KMS-11 (cell line): ENCODE measurements at regions not wholly inside any gene's neighbourhood (a gene's known extent, or its start where the extent isn't known, plus 50 kb on each side); places are given as distances from the start of the nearest gene placed in this dataset.

Experiments used
- H2AFZ ChIP-seq: fragments of 200-600 bp; sonication (generic); 2 replicates; pipeline ENCODE4 v1.6.1; 2016; ENCODE audit warnings: antibody characterized with exemption, mixed run types, low read depth
- H3K27ac ChIP-seq: fragments of 200-600 bp; sonication (generic); 2 replicates; pipeline ENCODE4 v1.6.1; 2016; ENCODE audit warnings: mild to moderate bottlenecking, mixed run types
- H3K27me3 ChIP-seq: fragments of 200-600 bp; sonication (generic); 2 replicates; pipeline ENCODE4 v1.6.1; 2017; ENCODE audit warnings: mild to moderate bottlenecking, low read depth, mixed run types, moderate library complexity; ENCODE audit not compliant: insufficient read depth
- H3K36me3 ChIP-seq: fragments of 200-600 bp; sonication (generic); 2 replicates; pipeline ENCODE4 v1.6.1; 2017; ENCODE audit warnings: mild to moderate bottlenecking, mixed run types; ENCODE audit not compliant: insufficient read depth
- H3K4me1 ChIP-seq: fragments of 200-600 bp; sonication (generic); 2 replicates; pipeline ENCODE4 v1.6.1; 2016; ENCODE audit warnings: mild to moderate bottlenecking, low read depth, mixed run types; ENCODE audit not compliant: poor library complexity, severe bottlenecking
- H3K4me2 ChIP-seq: fragments of 200-600 bp; sonication (generic); 2 replicates; pipeline ENCODE4 v1.7.0; 2016; ENCODE audit warnings: mild to moderate bottlenecking, mixed run types
- H3K4me3 ChIP-seq: fragments of 200-600 bp; sonication (generic); IDR thresholded peaks from 2 replicates; pipeline ENCODE4 v1.6.1; 2017; ENCODE audit warnings: low read depth, low read length, mixed read lengths; ENCODE audit not compliant: insufficient read depth
- H3K79me2 ChIP-seq: fragments of 200-600 bp; sonication (generic); 2 replicates; pipeline ENCODE4 v1.6.1; 2016; ENCODE audit warnings: low read depth, mixed run types; ENCODE audit not compliant: insufficient read depth
- H3K9ac ChIP-seq: fragments of 200-600 bp; sonication (generic); 2 replicates; pipeline ENCODE4 v1.6.1; 2016; ENCODE audit warnings: mild to moderate bottlenecking, mixed run types
- H4K20me1 ChIP-seq: fragments of 200-600 bp; sonication (generic); 2 replicates; pipeline ENCODE4 v1.6.1; 2016; ENCODE audit warnings: mild to moderate bottlenecking, mixed run types; ENCODE audit not compliant: insufficient read depth
- TF ChIP-seq, protein P1 (sequence below): fragments of 200-600 bp; sonication (generic); conservative IDR thresholded peaks from 2 replicates; pipeline ENCODE4 v1.6.1; 2017; ENCODE audit warnings: low read depth, mild to moderate bottlenecking, antibody characterized with exemption, low read length, moderate library complexity, mixed read lengths

DNA sequence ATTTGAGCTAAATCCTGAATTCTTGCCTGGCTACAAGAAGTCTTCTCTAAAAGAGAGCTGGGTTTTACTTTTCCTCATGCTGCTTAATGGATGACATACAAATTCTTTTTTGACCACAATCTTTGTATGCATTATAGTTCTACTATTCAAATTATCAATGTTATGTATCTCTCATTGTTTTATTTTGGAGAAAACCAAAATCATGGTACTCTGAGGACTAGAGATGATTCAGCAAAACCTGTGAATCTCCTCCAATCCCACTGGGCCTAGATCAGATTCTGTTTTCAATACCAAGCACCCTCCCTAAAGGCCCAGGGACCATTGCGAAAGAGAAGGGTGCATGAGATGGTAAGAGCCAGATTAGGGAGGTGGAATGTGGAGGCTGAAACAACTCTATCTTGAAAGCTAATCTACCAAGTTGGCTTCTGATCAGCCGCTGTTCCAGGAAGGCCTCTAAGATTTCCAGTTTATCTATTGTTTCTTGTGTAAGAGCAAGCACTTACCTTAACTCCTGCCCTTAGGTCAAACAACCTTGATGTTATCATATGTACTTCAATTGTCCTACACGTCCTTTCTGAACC is 547.2 kb downstream of the PLPP3 start:
- TF ChIP-seq, protein P1, sequence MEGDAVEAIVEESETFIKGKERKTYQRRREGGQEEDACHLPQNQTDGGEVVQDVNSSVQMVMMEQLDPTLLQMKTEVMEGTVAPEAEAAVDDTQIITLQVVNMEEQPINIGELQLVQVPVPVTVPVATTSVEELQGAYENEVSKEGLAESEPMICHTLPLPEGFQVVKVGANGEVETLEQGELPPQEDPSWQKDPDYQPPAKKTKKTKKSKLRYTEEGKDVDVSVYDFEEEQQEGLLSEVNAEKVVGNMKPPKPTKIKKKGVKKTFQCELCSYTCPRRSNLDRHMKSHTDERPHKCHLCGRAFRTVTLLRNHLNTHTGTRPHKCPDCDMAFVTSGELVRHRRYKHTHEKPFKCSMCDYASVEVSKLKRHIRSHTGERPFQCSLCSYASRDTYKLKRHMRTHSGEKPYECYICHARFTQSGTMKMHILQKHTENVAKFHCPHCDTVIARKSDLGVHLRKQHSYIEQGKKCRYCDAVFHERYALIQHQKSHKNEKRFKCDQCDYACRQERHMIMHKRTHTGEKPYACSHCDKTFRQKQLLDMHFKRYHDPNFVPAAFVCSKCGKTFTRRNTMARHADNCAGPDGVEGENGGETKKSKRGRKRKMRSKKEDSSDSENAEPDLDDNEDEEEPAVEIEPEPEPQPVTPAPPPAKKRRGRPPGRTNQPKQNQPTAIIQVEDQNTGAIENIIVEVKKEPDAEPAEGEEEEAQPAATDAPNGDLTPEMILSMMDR: no peak
- H3K36me3 ChIP-seq: no peaks in the 10 kb centered on the region
- no peaks in the 10 kb centered on the region for H3K27me3 ChIP-seq
- H3K4me3 ChIP-seq: no peak overlapping the region
- no peak overlapping the region for H2AFZ ChIP-seq
- H3K4me2 ChIP-seq: no peak overlapping the region
- H3K79me2 ChIP-seq: no peaks in the 10 kb centered on the region
- no peaks in the 10 kb centered on the region for H3K4me1 ChIP-seq
- no peak overlapping the region for H3K9ac ChIP-seq
- H4K20me1 ChIP-seq: no peaks in the 10 kb centered on the region
- H3K27ac ChIP-seq: no peak overlapping the region

DNA sequence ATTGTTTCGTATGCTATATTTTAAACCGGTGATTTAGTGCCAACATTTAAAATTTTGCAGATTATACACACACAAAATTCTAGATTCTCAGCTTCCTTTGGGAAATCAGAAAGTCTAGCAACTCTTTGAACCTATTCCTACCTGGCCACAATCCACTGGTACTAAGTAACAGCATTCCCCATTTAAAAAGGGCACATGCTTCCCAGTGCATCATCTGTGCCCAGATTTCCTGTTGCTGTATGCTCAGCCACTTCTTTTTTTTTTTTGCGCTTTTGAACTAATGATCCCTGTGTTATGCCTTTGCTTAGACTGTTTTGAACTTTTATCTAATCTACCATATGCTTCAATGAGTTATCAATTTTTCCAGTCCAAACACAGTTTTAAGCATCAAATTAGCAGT is 548.4 kb downstream of the PLPP3 start:
- Histone ChIP-seq H3K36me3 (no peaks in the 10 kb centered on the region), H3K9ac (no peak overlapping the region), H3K4me1 (no peaks in the 10 kb centered on the region), H3K79me2 (no peaks in the 10 kb centered on the region), H3K27ac (no peak overlapping the region), H2AFZ (no peak overlapping the region), H3K4me2 (no peak overlapping the region), H3K27me3 (no peaks in the 10 kb centered on the region), H4K20me1 (no peaks in the 10 kb centered on the region), H3K4me3 (no peak overlapping the region)
- TF ChIP-seq, protein P1: no peak

DNA sequence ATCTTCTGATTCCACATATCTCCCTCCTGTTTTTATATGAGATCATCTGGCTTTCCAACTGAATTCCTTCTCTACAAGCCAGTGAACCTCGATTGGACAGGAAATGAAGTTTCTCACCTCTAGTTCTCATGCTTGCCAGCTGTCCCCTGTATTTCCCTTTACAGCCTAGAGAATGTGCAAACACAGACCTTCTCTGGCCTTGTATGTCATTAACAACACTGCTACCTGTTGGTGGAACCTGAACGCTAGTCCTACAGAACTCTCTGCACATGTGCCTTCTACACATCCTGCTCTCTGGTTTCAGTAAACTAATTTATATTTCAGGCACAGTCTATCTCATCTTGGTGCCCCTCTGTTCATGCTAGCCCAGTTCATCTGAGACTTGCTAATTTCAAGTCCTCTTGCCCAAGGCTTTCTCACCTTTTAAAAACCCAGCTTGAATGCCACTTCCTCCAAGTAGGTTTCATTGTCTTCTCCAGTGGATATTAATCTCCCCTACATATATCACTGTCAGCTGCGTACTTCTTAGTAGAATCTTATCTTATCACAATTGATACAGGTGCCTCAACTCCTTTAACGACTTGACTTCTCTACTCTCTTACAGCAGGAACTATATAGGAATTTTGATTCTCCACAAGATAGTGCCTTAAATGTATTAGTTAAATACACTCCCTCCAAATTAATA is 549.9 kb downstream of the PLPP3 start:
- TF ChIP-seq, protein P1: no peak
- no peak overlapping the region for H3K4me3 ChIP-seq

DNA sequence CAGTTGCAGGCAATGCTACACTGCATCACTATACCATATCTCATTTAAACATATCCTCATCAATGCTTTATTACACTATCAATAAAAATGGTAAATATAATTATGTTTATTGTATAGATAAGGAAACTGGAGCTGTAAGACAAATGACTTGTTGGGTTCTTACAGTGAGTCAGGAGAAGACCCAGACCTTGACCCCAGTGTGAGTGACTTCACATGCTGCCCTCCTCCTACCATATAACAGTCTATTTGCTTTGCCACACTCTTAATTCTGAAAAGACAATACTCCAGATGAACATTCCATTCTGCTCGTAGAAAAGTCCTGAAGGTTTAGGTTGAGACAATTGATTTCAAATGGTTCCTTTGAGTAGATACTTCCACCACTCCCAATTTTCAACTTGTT is 550.5 kb downstream of the PLPP3 start:
- Histone ChIP-seq H3K4me1 (no peaks in the 10 kb centered on the region), H3K27ac (no peak overlapping the region), H3K27me3 (no peaks in the 10 kb centered on the region), H2AFZ (no peak overlapping the region), H3K4me2 (no peak overlapping the region), H3K36me3 (no peaks in the 10 kb centered on the region), H3K4me3 (no peak overlapping the region), H4K20me1 (no peaks in the 10 kb centered on the region), H3K79me2 (no peaks in the 10 kb centered on the region), H3K9ac (no peak overlapping the region)
- TF ChIP-seq, protein P1: no peak

More for the DNA sequence above, 549.9 kb downstream of the PLPP3 start:
- no peaks in the 10 kb centered on the region for H3K27me3 ChIP-seq
- no peaks in the 10 kb centered on the region for H3K36me3 ChIP-seq
- no peaks in the 10 kb centered on the region for H3K79me2 ChIP-seq
- no peak overlapping the region for H3K27ac ChIP-seq
- H3K9ac ChIP-seq: no peak overlapping the region
- H3K4me2 ChIP-seq: no peak overlapping the region
- H4K20me1 ChIP-seq: no peaks in the 10 kb centered on the region
- no peaks in the 10 kb centered on the region for H3K4me1 ChIP-seq
- H2AFZ ChIP-seq: no peak overlapping the region
